Stomach (tissue), 4 donors: ENCODE measurements at regions not wholly inside any gene's neighbourhood (a gene's known extent, or its start where the extent isn't known, plus 50 kb on each side); places are given as distances from the start of the nearest gene placed in this dataset.

ENCODE experiments used
- EP300 ChIP-seq: sonication (generic); formaldehyde crosslinking; IDR thresholded peaks from one replicate; pipeline ENCODE4 v1.6.1; 2017; ENCODE audit warnings: antibody characterized with exemption
- POLR2A ChIP-seq, 4 donors: fragments of 450-650 bp; IDR thresholded peaks; one replicate each; pipeline ENCODE4 v1.6.1; 2016; ENCODE audit warnings: antibody characterized with exemption in 4 of 4, control low read depth in 2 of 4, mild to moderate bottlenecking in 1 of 4, moderate library complexity in 1 of 4
- POLR2AphosphoS5 ChIP-seq, 3 donors: sonication (generic); formaldehyde crosslinking; IDR thresholded peaks; one replicate each; pipeline ENCODE4 v1.6.1; 2016; ENCODE audit warnings: antibody characterized with exemption in 3 of 3
- TF ChIP-seq, protein P1 (sequence below), 7 experiments: fragments of 450-650 bp in 4 of 7; fragments of 200-600 bp in 3 of 7; sonication (generic) in 3 of 7; IDR thresholded peaks; one replicate each; pipeline ENCODE4 v1.5.1; 2016 to 2019; ENCODE audit warnings: antibody characterized with exemption in 7 of 7, control low read depth in 2 of 7, mild to moderate bottlenecking in 1 of 7

DNA sequence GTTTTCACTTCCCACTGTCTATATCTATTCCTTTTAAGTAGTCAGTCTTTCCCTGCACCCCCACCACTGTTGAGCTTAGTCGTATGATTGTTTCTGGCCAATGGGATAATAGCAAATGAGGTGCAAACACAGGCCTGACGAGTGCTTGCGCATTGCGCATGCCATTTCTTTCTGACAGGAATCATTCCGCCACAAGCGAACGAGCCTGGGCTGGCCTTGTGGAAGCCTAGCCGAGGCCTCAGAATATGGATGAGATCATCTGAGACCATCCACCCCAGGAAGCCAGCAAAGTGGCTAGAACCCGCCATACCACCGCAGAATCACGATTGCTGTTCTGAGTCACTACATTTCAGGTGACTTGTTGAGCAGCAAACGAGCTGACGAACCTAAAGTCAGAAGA lies 52.2 kb upstream of the PRL start:
- TF ChIP-seq POLR2AphosphoS5 (IDR thresholded peaks at IDR 0.05) = no peak
- TF ChIP-seq EP300 = no peak
- TF ChIP-seq, protein P1, sequence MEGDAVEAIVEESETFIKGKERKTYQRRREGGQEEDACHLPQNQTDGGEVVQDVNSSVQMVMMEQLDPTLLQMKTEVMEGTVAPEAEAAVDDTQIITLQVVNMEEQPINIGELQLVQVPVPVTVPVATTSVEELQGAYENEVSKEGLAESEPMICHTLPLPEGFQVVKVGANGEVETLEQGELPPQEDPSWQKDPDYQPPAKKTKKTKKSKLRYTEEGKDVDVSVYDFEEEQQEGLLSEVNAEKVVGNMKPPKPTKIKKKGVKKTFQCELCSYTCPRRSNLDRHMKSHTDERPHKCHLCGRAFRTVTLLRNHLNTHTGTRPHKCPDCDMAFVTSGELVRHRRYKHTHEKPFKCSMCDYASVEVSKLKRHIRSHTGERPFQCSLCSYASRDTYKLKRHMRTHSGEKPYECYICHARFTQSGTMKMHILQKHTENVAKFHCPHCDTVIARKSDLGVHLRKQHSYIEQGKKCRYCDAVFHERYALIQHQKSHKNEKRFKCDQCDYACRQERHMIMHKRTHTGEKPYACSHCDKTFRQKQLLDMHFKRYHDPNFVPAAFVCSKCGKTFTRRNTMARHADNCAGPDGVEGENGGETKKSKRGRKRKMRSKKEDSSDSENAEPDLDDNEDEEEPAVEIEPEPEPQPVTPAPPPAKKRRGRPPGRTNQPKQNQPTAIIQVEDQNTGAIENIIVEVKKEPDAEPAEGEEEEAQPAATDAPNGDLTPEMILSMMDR (IDR thresholded peaks at IDR 0.05) = no peak
- TF ChIP-seq POLR2A (IDR thresholded peaks at IDR 0.05) = no peak
